ENCODE measurements at regions not wholly inside any gene's neighbourhood (a gene's known extent, or its start where the extent isn't known, plus 50 kb on each side); places are given as distances from the start of the nearest gene placed in this dataset.

DNA sequence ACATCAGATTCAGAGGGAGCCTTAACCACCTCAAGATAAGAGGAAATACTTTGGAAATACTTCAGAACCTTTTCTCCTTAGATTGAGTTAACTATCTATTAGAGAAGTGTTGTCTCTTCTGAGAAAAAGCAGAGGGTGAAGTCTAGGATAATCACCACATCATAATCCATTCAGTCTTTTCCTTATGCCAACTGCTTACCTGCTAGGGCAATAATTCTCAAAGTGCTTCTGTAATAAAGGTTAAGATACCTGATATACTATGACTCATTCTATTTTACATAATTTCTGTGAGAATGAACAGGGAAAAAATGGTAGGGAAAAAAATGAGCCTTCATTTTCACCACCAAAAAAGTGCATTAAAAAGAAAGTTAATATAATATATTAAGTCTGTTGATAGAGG is 70.1 kb upstream of the LOC128125822 start:
- no peak for TF ChIP-seq CTBP1 (IDR thresholded peaks at IDR 0.05; ENCODE audit: borderline replicate concordance)
- TF ChIP-seq SP1 (IDR thresholded peaks at IDR 0.05) = no peak
- TF ChIP-seq, protein P1, sequence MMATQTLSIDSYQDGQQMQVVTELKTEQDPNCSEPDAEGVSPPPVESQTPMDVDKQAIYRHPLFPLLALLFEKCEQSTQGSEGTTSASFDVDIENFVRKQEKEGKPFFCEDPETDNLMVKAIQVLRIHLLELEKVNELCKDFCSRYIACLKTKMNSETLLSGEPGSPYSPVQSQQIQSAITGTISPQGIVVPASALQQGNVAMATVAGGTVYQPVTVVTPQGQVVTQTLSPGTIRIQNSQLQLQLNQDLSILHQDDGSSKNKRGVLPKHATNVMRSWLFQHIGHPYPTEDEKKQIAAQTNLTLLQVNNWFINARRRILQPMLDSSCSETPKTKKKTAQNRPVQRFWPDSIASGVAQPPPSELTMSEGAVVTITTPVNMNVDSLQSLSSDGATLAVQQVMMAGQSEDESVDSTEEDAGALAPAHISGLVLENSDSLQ (IDR thresholded peaks at IDR 0.05) = no peak
- no peak for TF ChIP-seq FOXA1 (IDR thresholded peaks at IDR 0.05)
- no peak for TF ChIP-seq BHLHE40 (IDR thresholded peaks at IDR 0.05; ENCODE audit: borderline replicate concordance)
- TF ChIP-seq HDGF (IDR thresholded peaks at IDR 0.05; ENCODE audit: borderline replicate concordance) = no peak
- TF ChIP-seq SUZ12 (IDR thresholded peaks at IDR 0.05) = no peak
- no peak for TF ChIP-seq TARDBP (IDR thresholded peaks at IDR 0.05)
- no peak for TF ChIP-seq LEF1 (IDR thresholded peaks at IDR 0.05; ENCODE audit: borderline replicate concordance)
- no peak for TF ChIP-seq FOXK2 (IDR thresholded peaks at IDR 0.05)
- no peak for TF ChIP-seq FOXM1 (IDR thresholded peaks at IDR 0.05; ENCODE audit: borderline replicate concordance)

Data from HEK293T (cell line).